ENCODE measurements at regions not wholly inside any gene's neighbourhood (a gene's known extent, or its start where the extent isn't known, plus 50 kb on each side); places are given as distances from the start of the nearest gene placed in this dataset.
"Not testable (repeated sequence)": the region's sequence is repeated elsewhere in the genome, so short reads cannot be mapped to it uniquely, and the experiment has no call there.

DNA sequence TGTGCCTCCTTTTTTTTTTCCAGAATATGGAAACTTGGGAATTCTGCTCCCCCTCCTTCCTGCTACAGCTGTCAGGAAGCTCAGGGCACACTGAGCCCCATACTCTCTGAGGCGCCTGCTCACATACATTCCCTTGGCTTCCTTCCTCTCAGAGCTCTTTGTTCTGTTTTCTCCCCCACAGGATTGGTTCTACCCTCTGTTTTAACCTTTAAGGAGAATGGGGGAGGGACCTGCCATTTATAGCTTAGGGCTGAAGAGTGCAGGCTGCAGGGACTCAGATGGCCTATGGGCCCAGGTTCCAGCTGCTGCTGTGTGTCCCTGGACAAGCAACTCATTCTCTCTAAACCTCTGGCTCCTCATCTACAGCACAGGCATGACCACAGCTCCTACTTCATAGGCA, 70.7 kb upstream of the HUWE1 start:
- not testable (repeated sequence) for TF ChIP-seq ZFP3 (tag by site-specific recombination; IDR thresholded peaks at IDR 0.05; ENCODE audit: low read depth); GLI4 (tag by site-specific recombination; IDR thresholded peaks at IDR 0.05)
- TF ChIP-seq, protein P1, sequence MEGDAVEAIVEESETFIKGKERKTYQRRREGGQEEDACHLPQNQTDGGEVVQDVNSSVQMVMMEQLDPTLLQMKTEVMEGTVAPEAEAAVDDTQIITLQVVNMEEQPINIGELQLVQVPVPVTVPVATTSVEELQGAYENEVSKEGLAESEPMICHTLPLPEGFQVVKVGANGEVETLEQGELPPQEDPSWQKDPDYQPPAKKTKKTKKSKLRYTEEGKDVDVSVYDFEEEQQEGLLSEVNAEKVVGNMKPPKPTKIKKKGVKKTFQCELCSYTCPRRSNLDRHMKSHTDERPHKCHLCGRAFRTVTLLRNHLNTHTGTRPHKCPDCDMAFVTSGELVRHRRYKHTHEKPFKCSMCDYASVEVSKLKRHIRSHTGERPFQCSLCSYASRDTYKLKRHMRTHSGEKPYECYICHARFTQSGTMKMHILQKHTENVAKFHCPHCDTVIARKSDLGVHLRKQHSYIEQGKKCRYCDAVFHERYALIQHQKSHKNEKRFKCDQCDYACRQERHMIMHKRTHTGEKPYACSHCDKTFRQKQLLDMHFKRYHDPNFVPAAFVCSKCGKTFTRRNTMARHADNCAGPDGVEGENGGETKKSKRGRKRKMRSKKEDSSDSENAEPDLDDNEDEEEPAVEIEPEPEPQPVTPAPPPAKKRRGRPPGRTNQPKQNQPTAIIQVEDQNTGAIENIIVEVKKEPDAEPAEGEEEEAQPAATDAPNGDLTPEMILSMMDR (tag by site-specific recombination; IDR thresholded peaks at IDR 0.05), result not testable (repeated sequence)
